DND-41 (cell line): ENCODE measurements at regions not wholly inside any gene's neighbourhood (a gene's known extent, or its start where the extent isn't known, plus 50 kb on each side); places are given as distances from the start of the nearest gene placed in this dataset.

ENCODE experiments used
- ATAC-seq: fragments of 200-7000 bp; cut with Tn5 transposase; 3 replicates; pipeline ENCODE4 v1.9.1; 2021; ENCODE audit warnings: low read depth; ENCODE audit not compliant: insufficient read depth
- DNase-seq: peaks from one replicate; pipeline ENCODE4 v3.0.0-alpha.2; 2020
- H2AFZ ChIP-seq: 2 replicates; pipeline ENCODE4 v1.6.0; 2012; ENCODE audit warnings: low read depth, low read length
- H3K27ac ChIP-seq: 2 replicates; pipeline ENCODE4 v1.5.1; 2012; ENCODE audit warnings: low read length, inconsistent platforms
- H3K27me3 ChIP-seq: fragments of 200-600 bp; sonication (generic); 2 replicates; pipeline ENCODE4 v1.6.0; 2012; ENCODE audit warnings: low read length, mild to moderate bottlenecking, inconsistent platforms; ENCODE audit not compliant: insufficient read depth, poor library complexity
- H3K36me3 ChIP-seq: 2 replicates; pipeline ENCODE4 v1.5.1; 2012; ENCODE audit warnings: low read length, inconsistent platforms; ENCODE audit not compliant: insufficient read depth
- H3K4me1 ChIP-seq: 2 replicates; pipeline ENCODE4 v1.5.1; 2012; ENCODE audit warnings: mild to moderate bottlenecking, low read length; ENCODE audit not compliant: insufficient read depth
- H3K4me2 ChIP-seq: 2 replicates; pipeline ENCODE4 v1.6.0; 2012; ENCODE audit warnings: mild to moderate bottlenecking, moderate library complexity, low read length, inconsistent platforms; ENCODE audit not compliant: insufficient read depth
- H3K4me3 ChIP-seq, 2 experiments: fragments of 200-600 bp in 1 of 2; shearing (Covaris generic) in 1 of 2; 2 replicates each; pipeline ENCODE4 v1.5.1; 2012 to 2016; ENCODE audit warnings: inconsistent platforms in 2 of 2, low read length in 2 of 2, mild to moderate bottlenecking in 2 of 2, low read depth in 1 of 2, moderate library complexity in 1 of 2
- H3K79me2 ChIP-seq: 2 replicates; pipeline ENCODE4 v1.6.0; 2012; ENCODE audit warnings: low read length, inconsistent platforms; ENCODE audit not compliant: insufficient read depth
- H3K9ac ChIP-seq: 2 replicates; pipeline ENCODE4 v1.6.0; 2012; ENCODE audit warnings: low read depth, mild to moderate bottlenecking, inconsistent platforms, low read length, moderate library complexity
- H3K9me3 ChIP-seq: 2 replicates; pipeline ENCODE4 v1.5.1; 2012; ENCODE audit warnings: low read length, moderate library complexity, mild to moderate bottlenecking, inconsistent platforms; ENCODE audit not compliant: insufficient read depth, severe bottlenecking
- H4K20me1 ChIP-seq: 2 replicates; pipeline ENCODE4 v1.6.0; 2012; ENCODE audit warnings: low read length; ENCODE audit not compliant: insufficient read depth
- CTCF ChIP-seq: IDR thresholded peaks from 2 replicates; pipeline ENCODE4 v1.5.1; 2012; ENCODE audit warnings: borderline replicate concordance, low read length, moderate library complexity, mild to moderate bottlenecking; ENCODE audit not compliant: poor library complexity, severe bottlenecking; ENCODE audit errors: extremely low read depth
- EZH2 ChIP-seq: IDR thresholded peaks from 3 replicates; pipeline ENCODE4 v1.6.1; 2012; ENCODE audit warnings: borderline replicate concordance, low read depth, mild to moderate bottlenecking, moderate library complexity, low read length, inconsistent platforms; ENCODE audit not compliant: severe bottlenecking

GRCh38 chr9:18124760-18125159, 349.2 kb upstream of the ADAMTSL1 start:
- Histone ChIP-seq H3K9me3 (no peaks in the 10 kb centered on the region), H3K27ac (no peak overlapping the region), H3K4me1 (no peaks in the 10 kb centered on the region), H3K9ac (no peak overlapping the region), H3K27me3 (no peaks in the 10 kb centered on the region), H4K20me1 (no peaks in the 10 kb centered on the region), H3K4me3 (no peak overlapping the region), H3K4me2 (no peak overlapping the region), H3K36me3 (no peaks in the 10 kb centered on the region), H3K79me2 (no peaks in the 10 kb centered on the region), H2AFZ (no peak overlapping the region)
- TF ChIP-seq EZH2, result no peak
- TF ChIP-seq CTCF, result no peak
- ATAC-seq (no peak), DNase-seq (no peak)

- TF ChIP-seq EZH2 (no peak), CTCF (no peak)
- no peak for ATAC-seq
These were observed 347.0 kb upstream of the ADAMTSL1 start for GRCh38 chr9:18126831-18127498.

GRCh38 chr9:18127499-18127875, 346.5 kb upstream of the ADAMTSL1 start:
- Histone ChIP-seq H3K9ac (no peak overlapping the region), H3K4me1 (no peaks in the 10 kb centered on the region), H3K27me3 (no peaks in the 10 kb centered on the region), H3K4me2 (no peak overlapping the region), H3K27ac (no peak overlapping the region), H2AFZ (no peak overlapping the region), H3K79me2 (no peaks in the 10 kb centered on the region), H3K4me3 (no peak overlapping the region), H3K36me3 (no peaks in the 10 kb centered on the region), H3K9me3 (no peaks in the 10 kb centered on the region), H4K20me1 (no peaks in the 10 kb centered on the region)
- no peak for TF ChIP-seq CTCF
- TF ChIP-seq EZH2, result no peak
- DNase-seq, result no peak
- no peak for ATAC-seq

More at GRCh38 chr9:18126831-18127498, 347.0 kb upstream of the ADAMTSL1 start:
- H3K27me3 ChIP-seq, result no peaks in the 10 kb centered on the region
- no peak overlapping the region for H3K4me2 ChIP-seq
- no peaks in the 10 kb centered on the region for H3K4me1 ChIP-seq
- H3K9me3 ChIP-seq, result no peaks in the 10 kb centered on the region
- DNase-seq, result no peak
- no peaks in the 10 kb centered on the region for H4K20me1 ChIP-seq
- H3K9ac ChIP-seq, result no peak overlapping the region
- H3K79me2 ChIP-seq, result no peaks in the 10 kb centered on the region
- no peak overlapping the region for H3K4me3 ChIP-seq
- H3K36me3 ChIP-seq, result no peaks in the 10 kb centered on the region
- H3K27ac ChIP-seq, result no peak overlapping the region
- no peak overlapping the region for H2AFZ ChIP-seq
